Mesothelial cell of epicardium (in vitro differentiated cells): ENCODE measurements at regions not wholly inside any gene's neighbourhood (a gene's known extent, or its start where the extent isn't known, plus 50 kb on each side); places are given as distances from the start of the nearest gene placed in this dataset.
A peak's percentile ranks its signal among the peaks of the same experiment; 100 is the strongest.

ENCODE experiments used
- DNase-seq, 2 experiments: peaks; one replicate each; pipeline ENCODE4 v3.0.0; 2021; ENCODE audit warnings: low spot score in 2 of 2; ENCODE audit not compliant: unreplicated experiment in 2 of 2
- H3K27ac Mint-ChIP-seq: 2 replicates; pipeline ENCODE4 v1.8.0; 2021; ENCODE audit warnings: mixed read lengths
- H3K27me3 Mint-ChIP-seq: 2 replicates; pipeline ENCODE4 v1.8.0; 2021; ENCODE audit warnings: low read depth, mixed read lengths
- H3K36me3 Mint-ChIP-seq: 2 replicates; pipeline ENCODE4 v1.8.0; 2021; ENCODE audit warnings: mixed read lengths
- H3K4me1 Mint-ChIP-seq: 2 replicates; pipeline ENCODE4 v1.8.0; 2021; ENCODE audit warnings: mixed read lengths
- H3K4me3 Mint-ChIP-seq: 2 replicates; pipeline ENCODE4 v1.8.0; 2021; ENCODE audit warnings: mild to moderate bottlenecking, moderate library complexity, mixed read lengths
- H3K9me3 Mint-ChIP-seq: 2 replicates; pipeline ENCODE4 v1.8.0; 2021; ENCODE audit warnings: mixed read lengths
- CTCF ChIP-seq: fragments of 200-600 bp; sonication (generic); IDR thresholded peaks from one replicate; pipeline ENCODE4 v1.5.0; 2021; ENCODE audit warnings: antibody characterized with exemption; ENCODE audit not compliant: unreplicated experiment

- peaks cover 10% of the 10 kb centered on the region for H3K4me1 Mint-ChIP-seq
- no peak overlapping the region for H3K27ac Mint-ChIP-seq
- H3K9me3 Mint-ChIP-seq = no peaks in the 10 kb centered on the region
- no peak for DNase-seq
- H3K4me3 Mint-ChIP-seq = no peak overlapping the region
- TF ChIP-seq CTCF = no peak
- H3K36me3 Mint-ChIP-seq = no peaks in the 10 kb centered on the region
- peaks cover 28% of the 10 kb centered on the region for H3K27me3 Mint-ChIP-seq
Observed at GRCh38 chr2:45131587-45131986, 122.3 kb upstream of the SIX2 start.

- no peak for DNase-seq
- no peaks in the 10 kb centered on the region for H3K36me3 Mint-ChIP-seq
- H3K27me3 Mint-ChIP-seq = peaks cover 20% of the 10 kb centered on the region
- no peak for TF ChIP-seq CTCF
- no peak overlapping the region for H3K4me3 Mint-ChIP-seq
- no peaks in the 10 kb centered on the region for H3K9me3 Mint-ChIP-seq
- H3K27ac Mint-ChIP-seq = no peak overlapping the region
- peaks cover 10% of the 10 kb centered on the region for H3K4me1 Mint-ChIP-seq
Observed at GRCh38 chr2:45130736-45131135, 121.5 kb upstream of the SIX2 start.

- Mint-ChIP-seq H3K4me1 (peaks cover 10% of the 10 kb centered on the region), H3K36me3 (no peaks in the 10 kb centered on the region), H3K27ac (no peak overlapping the region), H3K9me3 (no peaks in the 10 kb centered on the region), H3K27me3 (peaks cover 5% of the 10 kb centered on the region), H3K4me3 (no peak overlapping the region)
- no peak for TF ChIP-seq CTCF
- peak in 1 of 2 experiments; percentile 44 for DNase-seq
Observed at GRCh38 chr2:45128580-45128997, 119.3 kb upstream of the SIX2 start.

GRCh38 chr2:45127891-45128290 is 118.6 kb upstream of the SIX2 start:
- H3K27ac Mint-ChIP-seq = no peak overlapping the region
- H3K36me3 Mint-ChIP-seq = no peaks in the 10 kb centered on the region
- no peak overlapping the region for H3K4me3 Mint-ChIP-seq
- no peaks in the 10 kb centered on the region for H3K9me3 Mint-ChIP-seq
- DNase-seq = no peak
- peaks cover 10% of the 10 kb centered on the region for H3K4me1 Mint-ChIP-seq
- H3K27me3 Mint-ChIP-seq = peaks cover 6% of the 10 kb centered on the region
- no peak for TF ChIP-seq CTCF

- no peak for DNase-seq
- Mint-ChIP-seq H3K36me3 (no peaks in the 10 kb centered on the region), H3K27me3 (peaks cover 6% of the 10 kb centered on the region), H3K4me1 (peaks cover 10% of the 10 kb centered on the region), H3K9me3 (no peaks in the 10 kb centered on the region), H3K27ac (no peak overlapping the region), H3K4me3 (no peak overlapping the region)
- TF ChIP-seq CTCF = no peak
Observed at GRCh38 chr2:45127321-45127720, 118.1 kb upstream of the SIX2 start.

GRCh38 chr2:45125232-45125631 is 116.0 kb upstream of the SIX2 start:
- DNase-seq = no peak
- Mint-ChIP-seq H3K27me3 (peaks cover 6% of the 10 kb centered on the region), H3K36me3 (no peaks in the 10 kb centered on the region), H3K4me3 (no peak overlapping the region), H3K27ac (no peak overlapping the region), H3K4me1 (peaks cover 13% of the 10 kb centered on the region), H3K9me3 (no peaks in the 10 kb centered on the region)
- no peak for TF ChIP-seq CTCF
